SW480 (cell line): ENCODE measurements at regions not wholly inside any gene's neighbourhood (a gene's known extent, or its start where the extent isn't known, plus 50 kb on each side); places are given as distances from the start of the nearest gene placed in this dataset.
A peak's percentile ranks its signal among the peaks of the same experiment; 100 is the strongest.
"Not testable (repeated sequence)": the region's sequence is repeated elsewhere in the genome, so short reads cannot be mapped to it uniquely, and the experiment has no call there.

ENCODE experiments used
- DNase-seq: peaks from one replicate; pipeline ENCODE4 v3.0.0-alpha.2; 2016; ENCODE audit warnings: low spot score

DNA sequence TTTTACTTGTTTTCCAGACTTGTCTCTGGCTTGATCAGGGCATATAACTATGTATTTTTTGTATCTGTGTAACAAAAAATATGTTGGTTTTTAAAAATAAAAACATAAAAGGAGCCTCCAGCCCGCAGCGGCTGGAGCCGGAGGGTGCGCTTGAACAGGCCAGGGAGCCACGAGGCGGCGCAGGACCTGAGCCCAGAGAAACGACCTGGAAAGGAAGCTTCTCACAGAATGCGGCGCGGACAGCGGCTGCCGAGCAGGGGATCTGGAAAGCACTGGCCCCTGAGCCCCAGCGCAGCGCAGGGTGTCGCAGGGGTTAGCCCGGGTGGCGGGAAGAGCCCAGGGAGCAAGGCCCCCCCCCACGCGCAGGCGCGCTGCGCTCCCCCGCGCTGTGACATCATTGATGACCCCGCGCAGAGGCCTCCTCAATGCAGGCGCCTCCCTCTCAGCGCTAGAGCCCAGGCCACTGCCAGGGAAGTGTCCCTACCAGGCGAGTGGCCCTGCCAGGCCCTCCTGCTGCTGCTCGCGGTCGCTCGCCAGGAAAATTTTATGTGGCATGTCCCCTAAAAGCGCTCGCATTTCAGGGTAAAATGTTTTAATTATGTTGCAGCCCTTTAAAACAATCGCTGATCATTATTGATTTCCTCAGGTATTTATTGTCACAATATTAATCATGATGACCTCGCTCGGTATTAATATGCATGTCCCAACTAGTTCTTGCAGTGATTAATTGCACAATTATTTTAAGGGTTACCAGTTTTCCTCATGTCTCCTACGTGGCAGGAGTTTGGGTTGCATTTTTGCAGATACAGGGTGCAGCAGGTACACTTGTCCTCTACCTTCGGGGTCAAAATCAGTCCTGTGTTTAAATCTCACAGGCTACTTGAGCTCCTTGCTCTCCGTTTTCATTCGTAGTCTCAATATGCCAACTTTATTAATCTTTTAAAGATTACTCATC is 134.2 kb downstream of the USP22 start:
- DNase-seq: peak; percentile 90

DNA sequence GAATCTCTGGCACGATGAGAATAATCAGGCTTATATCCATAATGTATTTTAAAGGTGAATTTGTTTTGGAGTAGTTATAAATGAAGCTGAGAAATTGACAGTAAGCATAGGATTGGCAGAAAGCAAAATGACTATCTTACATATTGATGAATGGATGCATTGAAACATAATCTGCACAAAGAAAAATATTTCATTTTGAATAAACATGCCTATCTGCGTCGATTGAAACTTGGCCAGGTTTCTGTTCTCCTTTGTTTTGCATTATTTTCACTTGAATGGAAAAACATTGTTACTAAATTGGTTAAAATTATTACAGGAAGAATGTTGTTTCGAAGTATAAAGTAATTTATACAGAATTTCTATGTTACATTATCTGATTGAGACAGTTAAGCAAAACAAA is 128.2 kb downstream of the USP22 start:
- DNase-seq: no peak

DNA sequence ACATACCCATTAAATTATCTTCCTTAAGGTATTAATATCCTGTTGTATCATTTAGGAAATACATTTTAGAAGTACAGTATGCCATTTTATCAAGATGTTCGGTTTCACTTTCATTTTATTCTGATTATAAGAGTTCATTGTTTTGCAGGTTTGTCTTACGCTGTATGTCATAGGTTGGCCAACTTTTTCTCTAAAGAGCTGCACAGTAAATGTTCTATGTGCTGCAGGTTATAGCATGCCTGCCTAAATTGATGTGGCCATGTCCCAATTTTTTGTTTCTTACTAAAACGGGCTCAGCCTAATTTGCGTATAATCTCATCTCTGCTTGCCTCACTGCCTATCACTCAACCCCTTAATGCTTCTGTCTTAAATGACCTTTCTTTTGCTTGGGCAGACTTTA is 126.4 kb downstream of the USP22 start:
- no peak for DNase-seq

DNA sequence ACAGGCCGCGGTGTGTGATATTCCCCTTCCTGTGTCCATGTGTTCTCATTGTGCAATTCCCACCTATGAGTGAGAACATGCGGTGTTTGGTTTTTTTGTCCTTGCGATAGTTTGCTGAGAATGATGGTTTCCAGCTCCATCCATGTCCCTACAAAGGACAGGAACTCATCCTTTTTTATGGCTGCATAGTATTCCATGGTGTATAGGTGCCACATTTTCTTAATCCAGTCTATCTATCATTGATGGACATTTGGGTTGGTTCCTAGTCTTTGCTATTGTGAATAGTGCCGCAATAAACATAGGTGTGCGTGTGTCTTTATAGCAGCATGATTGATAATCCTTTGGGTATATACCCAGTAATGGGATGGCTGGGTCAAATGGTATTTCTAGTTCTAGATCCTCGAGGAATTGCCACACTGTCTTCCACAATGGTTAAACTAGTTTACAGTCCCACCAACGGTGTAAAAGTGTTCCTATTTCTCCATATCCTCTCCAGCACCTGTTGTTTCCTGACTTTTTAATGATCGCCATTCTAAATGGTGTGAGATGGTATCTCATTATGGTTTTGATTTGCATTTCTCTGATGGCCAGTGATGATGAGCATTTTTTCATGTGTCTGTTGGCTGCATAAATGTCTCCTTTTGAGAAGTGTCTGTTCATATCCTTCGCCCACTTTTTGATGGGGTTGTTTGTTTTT is 125.1 kb downstream of the USP22 start:
- not testable (repeated sequence) for DNase-seq

DNA sequence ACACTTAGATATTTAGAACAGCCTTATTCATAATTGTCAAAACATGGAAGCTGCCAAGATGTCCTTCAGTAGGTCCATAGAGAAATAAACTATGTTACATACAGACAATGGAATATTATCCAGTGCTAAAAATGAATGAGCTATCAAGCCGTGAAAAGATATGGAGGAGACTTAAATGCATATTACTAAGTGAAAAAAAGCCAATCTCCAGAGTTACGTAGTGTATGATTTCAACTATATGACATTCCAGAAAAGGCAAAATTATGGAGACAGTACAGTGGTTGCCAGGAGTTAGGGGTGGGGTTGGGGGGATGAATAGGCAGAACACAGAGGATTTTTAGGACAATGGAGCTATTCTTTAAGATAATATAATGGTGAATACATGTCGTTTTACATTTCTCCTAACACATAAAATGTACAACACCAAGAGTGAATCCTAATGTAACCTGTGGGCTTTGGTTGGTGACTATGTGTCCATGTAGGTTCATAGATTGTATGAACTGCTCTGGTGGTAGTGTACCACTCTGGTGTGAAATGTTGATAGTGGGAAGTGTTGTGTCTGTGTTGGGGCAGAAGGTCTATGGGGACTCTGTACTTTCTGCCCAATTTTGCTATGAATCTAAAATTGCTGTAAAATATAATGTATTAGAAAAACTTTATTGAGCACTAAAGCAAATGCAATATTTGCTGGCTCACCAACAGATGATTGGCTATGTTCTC is 122.6 kb downstream of the USP22 start:
- DNase-seq: no peak

DNA sequence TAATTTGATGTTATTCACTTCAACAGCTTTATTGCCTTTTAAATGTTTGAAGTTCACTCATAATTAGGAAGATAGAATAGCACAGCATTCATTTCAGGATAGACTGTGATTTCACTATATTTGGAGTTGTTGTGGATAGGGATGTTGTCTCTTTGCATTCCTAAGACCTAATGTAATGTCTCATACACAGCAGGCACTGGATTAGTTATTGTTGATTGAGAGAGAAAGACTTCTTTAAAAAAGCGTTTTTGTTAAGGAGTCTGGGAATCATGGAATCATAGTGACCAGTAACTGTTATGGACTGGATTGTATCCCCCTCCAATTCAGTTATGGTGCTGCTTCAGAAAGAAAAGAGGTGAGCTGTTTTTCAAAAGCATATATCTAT is 122.0 kb downstream of the USP22 start:
- DNase-seq: no peak

DNA sequence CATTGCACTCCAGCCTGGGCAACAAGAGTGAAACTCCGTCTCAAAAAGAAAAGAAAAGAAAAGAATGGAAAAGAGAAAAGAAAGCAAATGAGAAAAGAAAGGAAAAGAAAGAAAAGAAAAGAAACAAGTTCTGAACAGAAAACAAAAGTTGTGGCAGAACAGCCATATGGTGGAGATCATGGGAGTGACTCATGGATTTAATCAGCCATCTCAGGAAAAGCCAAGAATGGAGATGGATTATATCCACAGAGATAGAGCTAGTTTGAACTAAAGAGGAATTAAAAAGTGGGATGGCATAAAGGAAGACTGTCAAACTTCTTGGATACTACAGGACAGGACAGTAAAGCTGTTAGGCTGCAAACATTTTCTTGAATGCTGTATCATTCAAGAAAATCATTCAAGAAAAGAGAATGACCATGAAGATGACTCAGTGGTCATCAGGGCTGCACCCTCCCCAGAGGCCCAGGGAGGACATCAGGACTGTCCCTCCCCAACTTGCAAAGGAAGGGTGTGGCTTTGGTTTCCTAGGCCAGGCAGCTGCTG is 120.6 kb downstream of the USP22 start:
- DNase-seq: no peak

DNA sequence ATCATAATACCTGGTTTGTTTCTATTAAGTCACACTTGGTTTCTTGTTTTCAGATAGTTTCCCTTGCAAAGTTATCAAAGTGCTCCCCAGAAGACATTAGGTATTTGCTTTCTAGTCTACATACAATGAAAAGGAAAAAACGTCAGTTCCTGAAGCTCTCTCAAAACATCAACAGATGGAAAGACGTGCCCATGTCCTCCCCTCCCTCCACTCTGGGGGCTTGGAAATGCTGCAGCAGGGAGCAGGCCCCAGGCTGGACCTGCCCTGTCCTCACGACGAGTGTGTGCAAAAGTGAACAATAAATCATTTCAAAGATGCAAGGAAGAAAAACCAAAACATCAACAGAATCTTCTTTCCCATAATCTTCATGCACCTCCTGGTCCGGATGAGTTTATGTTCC is 118.5 kb downstream of the USP22 start:
- no peak for DNase-seq

DNA sequence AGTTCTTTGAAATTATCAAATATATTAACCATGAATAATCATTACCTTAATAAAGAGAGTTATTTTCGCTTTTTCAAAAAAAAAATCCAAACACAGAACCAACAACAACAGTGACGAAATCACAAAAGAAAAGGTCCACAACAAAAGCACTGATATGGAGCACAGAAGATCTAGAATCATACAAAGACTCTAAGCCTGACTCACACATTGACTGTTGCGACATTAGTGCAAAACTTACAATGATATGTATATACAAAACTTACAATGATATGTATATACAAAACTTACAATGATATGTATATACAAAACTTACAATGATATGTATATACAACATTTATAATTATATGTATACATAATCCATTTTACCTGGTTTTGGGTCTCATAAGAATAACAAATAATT is 117.7 kb downstream of the USP22 start:
- DNase-seq: no peak

DNA sequence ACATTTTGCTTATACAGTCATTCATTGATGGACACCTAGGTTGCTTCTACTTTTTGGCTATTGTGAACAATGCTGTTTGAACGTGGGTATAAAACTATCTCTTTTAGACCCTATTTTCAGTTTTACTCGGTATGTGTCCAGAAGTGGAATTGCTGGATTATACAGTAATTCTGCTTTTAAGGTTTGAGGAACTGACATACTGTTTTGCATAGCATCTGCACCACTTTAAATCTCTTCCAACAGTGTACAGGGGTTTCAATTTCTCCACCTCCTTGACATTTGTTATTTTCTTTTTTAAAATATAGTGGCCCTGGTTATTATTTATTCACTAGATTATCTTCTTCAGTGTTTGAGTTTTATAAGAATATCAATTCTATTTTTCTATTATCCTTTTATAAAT is 116.9 kb downstream of the USP22 start:
- DNase-seq: no peak

DNA sequence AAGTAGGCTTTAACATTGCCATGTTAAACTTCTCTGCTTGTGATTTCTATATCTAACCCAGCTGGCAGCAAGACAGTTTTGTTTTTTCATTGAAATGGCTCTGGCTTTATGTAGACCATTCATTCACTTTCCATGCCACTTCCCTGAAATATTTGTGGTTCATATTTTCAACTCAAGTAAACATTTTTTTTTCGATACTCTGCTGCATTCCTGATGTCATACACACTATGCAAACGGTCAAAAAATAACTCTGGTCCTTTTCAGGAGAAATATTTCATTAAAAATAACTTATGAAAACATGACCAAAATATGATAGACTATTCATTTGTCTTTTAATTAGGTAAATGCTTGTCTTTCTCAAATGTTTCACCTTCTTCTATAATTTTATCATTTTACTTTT is 116.3 kb downstream of the USP22 start:
- DNase-seq: no peak

DNA sequence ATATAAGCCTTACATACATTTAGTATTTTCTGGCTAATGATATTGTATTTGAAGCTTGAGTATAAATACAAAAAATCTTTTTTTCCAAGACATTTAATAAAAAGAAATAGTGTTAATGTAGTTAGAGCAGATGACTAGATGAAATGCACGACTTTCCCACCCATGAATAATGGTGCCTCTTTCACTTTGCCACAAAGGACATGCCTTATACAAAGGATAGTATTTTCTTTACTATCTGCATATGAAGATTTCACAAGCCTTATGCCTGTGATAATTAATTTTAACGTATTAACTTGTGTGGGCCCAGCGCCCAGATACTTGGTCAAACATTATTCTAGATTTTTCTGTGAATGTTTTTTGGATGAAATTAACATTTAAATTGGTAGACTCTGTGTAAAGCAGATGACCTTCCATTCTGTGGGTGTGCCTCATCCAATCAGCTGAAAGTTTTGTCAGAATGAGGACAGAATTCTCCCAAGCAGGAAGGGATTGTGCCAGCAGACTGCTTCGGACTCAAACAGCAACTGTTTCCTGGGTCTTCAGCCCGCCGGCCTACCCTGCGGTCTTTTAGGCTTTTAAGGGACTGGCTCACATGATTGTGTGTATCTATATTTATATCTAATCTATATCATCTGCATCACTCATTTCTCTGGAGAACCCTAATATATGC is 115.4 kb downstream of the USP22 start:
- no peak for DNase-seq

DNA sequence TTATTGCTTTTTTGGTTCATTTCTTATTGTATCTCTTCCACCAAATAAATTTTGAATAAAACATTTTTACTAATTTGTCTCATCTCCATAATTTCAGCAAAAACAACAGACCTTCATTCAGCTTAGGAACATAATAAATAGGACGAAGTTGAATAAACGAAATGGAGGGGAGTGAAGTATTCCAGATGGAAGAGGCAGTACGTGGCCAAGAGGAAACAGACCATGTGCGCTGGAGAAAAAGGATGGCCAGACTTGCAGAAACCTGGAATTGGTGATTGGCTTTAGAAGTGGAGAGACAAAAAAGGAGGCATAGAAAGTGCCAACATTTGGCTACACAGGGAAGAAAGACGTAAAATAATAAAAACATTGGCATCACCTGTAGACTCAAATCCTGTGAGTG is 113.5 kb downstream of the USP22 start:
- no peak for DNase-seq

DNA sequence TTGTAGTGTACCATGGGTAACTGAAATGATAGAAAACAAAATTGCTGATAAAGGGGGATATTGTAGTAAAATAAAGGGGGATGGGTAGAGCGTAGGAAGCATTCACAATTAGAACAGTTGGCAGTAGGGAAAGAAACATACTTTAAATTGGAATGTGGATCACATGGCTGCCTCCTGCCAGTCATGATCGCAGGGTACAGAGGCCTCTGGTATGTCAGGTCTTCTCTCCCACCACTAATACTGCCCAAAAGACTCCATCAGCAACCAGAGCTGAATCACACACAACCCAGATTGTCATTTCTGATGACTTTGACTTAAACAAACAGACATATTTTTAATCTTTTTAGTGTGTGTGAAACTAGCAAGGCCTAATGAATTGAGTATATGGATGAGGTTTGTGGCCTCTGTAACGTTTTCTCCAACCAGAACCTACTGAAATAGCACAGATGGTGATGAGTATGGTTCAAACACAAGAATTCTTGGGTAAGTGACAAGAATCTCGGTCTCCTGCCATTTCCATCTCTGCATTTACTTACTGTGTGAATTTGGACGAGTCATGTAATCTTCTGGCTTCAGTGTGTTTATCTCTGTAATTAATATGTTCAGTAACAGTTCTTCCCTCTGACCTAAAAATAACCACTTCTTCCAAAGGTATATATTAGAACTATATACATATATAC is 112.6 kb downstream of the USP22 start:
- DNase-seq: no peak

DNA sequence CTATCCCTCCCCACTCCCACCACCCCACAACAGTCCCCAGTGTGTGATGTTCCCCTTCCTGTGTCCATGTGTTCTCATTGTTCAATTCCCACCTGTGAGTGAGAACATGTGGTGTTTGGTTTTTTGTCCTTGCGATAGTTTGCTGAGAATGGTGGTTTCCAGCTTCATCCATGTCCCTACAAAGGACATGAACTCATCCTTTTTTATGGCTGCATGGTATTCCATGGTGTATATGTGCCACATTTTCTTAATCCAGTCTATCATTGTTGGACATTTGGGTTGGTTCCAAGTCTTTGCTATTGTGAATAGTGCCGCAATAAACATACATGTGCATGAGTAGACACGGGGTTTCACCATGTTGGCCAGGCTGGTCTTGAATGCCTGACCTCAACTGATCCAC is 109.8 kb downstream of the USP22 start:
- not testable (repeated sequence) for DNase-seq

DNA sequence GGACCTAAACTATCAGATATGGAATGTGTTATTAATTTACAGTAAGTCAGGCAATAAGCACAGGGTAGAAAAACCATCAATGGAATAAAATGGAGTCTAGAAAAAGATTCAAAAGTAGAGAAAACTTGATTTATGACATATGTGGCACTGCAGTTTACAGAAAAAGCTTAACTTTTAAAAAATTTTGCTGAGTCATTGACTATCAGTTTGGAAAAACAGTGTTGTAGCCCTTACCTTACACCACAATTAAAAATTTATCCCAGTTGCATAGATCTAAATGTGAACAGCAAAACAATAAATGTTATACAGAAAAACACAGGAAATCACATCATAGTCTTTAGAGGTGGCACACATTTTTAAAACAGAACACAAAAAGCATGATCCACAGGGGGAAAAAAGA is 108.5 kb downstream of the USP22 start:
- no peak for DNase-seq

DNA sequence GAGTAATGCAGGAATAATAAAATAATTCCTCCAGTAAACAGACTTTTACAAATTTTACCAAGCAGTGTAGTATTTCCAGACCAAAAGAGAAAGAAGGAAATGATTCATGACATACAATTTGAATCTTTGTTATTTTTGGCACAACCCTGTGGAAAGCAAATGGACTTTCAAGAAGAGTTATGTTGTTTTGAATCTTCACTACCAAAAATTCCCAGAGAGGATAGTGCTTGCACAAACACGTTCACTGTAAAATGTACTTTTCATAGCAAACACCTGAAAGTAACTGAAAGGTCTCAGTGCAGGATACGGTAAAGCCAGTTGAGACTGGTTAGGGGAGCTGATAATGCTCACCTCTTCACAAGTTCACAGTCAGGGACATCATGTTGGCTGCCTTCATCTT is 107.1 kb downstream of the USP22 start:
- no peak for DNase-seq

DNA sequence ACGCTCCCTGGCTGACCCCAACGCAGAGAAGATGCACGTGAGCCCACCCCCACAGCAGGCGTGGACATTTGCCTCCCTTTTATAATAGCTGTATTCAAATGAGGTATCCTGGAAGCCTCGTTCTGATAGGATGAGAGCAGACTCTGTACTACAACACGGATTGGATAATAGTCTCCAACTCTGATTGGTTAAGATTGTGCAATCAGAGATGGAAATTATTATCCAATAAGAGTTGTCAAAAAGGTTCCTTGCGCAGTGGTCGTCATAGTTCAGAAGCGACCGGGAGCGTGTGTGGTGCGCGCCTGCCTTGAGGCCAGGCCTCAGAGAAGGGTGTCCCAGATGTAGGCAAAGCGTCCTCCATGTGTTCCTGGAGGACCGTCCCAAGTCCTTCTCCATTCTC is 104.6 kb downstream of the USP22 start:
- no peak for DNase-seq

DNA sequence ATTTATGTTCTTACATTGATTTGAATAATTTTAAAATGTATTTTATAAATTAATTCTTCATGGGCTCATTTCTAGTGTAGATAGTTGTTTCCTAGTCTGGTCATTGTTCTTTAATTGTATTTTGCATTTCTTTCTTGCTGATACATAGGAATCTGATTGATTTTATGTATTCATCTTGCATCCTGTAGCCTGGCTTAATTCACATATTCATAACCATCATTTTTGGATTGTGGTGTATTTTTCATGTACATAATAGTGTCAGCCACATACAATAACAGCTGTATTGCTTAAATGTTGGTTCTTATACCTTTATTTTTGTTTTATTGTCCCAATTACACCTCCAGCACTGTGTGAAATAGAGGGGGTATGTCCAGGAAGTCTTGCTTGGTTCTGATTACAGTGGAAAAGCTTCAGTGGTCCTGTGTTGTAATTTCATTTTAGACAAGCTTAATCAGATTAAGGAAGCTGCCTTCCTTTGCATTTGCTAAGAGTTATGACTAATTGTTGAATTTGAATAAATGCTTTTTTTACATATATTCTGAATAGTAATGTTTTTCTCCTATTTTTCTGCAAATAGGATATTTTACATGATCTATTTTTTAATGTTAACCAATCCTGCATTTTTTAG is 103.7 kb downstream of the USP22 start:
- DNase-seq: no peak

DNA sequence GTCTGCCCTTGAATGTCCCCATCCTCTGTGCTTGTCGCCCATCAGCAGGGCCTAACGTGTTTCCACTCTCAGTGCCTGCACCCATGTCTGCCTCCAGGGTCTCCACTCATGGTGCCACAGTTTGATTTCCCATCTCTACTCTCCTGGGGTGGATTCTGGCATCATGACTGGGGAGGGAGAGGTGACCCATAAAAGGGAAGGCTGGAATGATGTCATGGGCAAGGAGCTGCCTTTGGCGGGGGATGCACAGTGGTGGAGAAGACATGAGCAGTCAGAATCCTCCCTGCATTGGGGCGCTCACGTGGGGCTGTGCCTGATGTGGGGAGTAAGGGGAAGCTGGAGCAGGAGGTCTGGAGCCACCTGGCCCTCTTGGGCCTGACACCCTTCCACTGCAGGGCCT is 100.9 kb downstream of the USP22 start:
- DNase-seq: no peak
